Tibial nerve (tissue), 4 donors: ENCODE measurements at regions not wholly inside any gene's neighbourhood (a gene's known extent, or its start where the extent isn't known, plus 50 kb on each side); places are given as distances from the start of the nearest gene placed in this dataset.

ENCODE experiments used
- DNase-seq, 2 donors: peaks; one replicate each; pipeline ENCODE4 v3.0.0-alpha.2; 2019; ENCODE audit warnings: low spot score in 2 of 2
- H3K27ac ChIP-seq, 4 donors: fragments of 200-600 bp; sonication (generic) in 3 of 4; one replicate each; pipeline ENCODE4 v1.5.1; 2017 to 2019; ENCODE audit warnings: mild to moderate bottlenecking in 1 of 4
- H3K27me3 ChIP-seq, 2 donors: fragments of 200-600 bp; sonication (generic) in 1 of 2; one replicate each; pipeline versions ENCODE4 v1.5.1 to v1.6.0; 2017 to 2019
- H3K36me3 ChIP-seq, 3 donors: fragments of 200-600 bp; sonication (generic); one replicate each; pipeline ENCODE4 v1.5.1; 2018 to 2019
- H3K4me1 ChIP-seq, 4 donors: fragments of 200-600 bp; sonication (generic) in 3 of 4; one replicate each; pipeline ENCODE4 v1.5.1; 2017 to 2019
- H3K4me3 ChIP-seq, 4 donors: fragments of 200-600 bp; sonication (generic) in 3 of 4; one replicate each; pipeline ENCODE4 v1.5.1; 2017 to 2019; ENCODE audit warnings: mild to moderate bottlenecking in 1 of 4, moderate library complexity in 1 of 4
- H3K9me3 ChIP-seq, 4 donors: fragments of 200-600 bp; sonication (generic) in 3 of 4; one replicate each; pipeline ENCODE4 v1.5.1; 2017 to 2019
- CTCF ChIP-seq, 5 experiments: fragments of 200-600 bp in 3 of 5; fragments of 450-650 bp in 2 of 5; sonication (generic) in 3 of 5; IDR thresholded peaks; one replicate each; pipeline ENCODE4 v1.5.1; 2016 to 2019; ENCODE audit warnings: antibody characterized with exemption in 5 of 5, mild to moderate bottlenecking in 3 of 5, moderate library complexity in 2 of 5
- EP300 ChIP-seq, 2 donors: sonication (generic); formaldehyde crosslinking; IDR thresholded peaks; one replicate each; pipeline ENCODE4 v1.6.1; 2017; ENCODE audit warnings: antibody characterized with exemption in 2 of 2, mild to moderate bottlenecking in 1 of 2
- POLR2A ChIP-seq, 2 donors: fragments of 450-650 bp; IDR thresholded peaks; one replicate each; pipeline ENCODE4 v1.6.1; 2017; ENCODE audit warnings: antibody characterized with exemption in 2 of 2, mild to moderate bottlenecking in 2 of 2, moderate library complexity in 2 of 2
- WGBS, 2 donors: methylation state at CpG; one replicate each; pipeline ENCODE4 v1.1.5; 2018; 5-methylcytosine and 5-hydroxymethylcytosine counted together

- Histone ChIP-seq H3K27ac (no peak overlapping the region), H3K9me3 (no peaks in the 10 kb centered on the region), H3K4me1 (no peaks in the 10 kb centered on the region), H3K27me3 (no peaks in the 10 kb centered on the region), H3K36me3 (no peaks in the 10 kb centered on the region), H3K4me3 (no peak overlapping the region)
- TF ChIP-seq CTCF (IDR thresholded peaks at IDR 0.05) (no peak), POLR2A (IDR thresholded peaks at IDR 0.05) (no peak), EP300 (IDR thresholded peaks at IDR 0.05) (no peak)
- DNase-seq: no peak
These were observed 1052.3 kb upstream of the ZEB2 start for GRCh38 chr2:145572238-145572637.

- TF ChIP-seq POLR2A (IDR thresholded peaks at IDR 0.05) (no peak), EP300 (IDR thresholded peaks at IDR 0.05) (no peak), CTCF (IDR thresholded peaks at IDR 0.05) (no peak)
- 89 to 90% methylated on average over 2 of the region's 2 CpGs for WGBS, 2 donors
- H3K27ac ChIP-seq: no peak overlapping the region
- peaks cover 0 to 3% (median 0%) of the 10 kb centered on the region in 4 donors for H3K4me1 ChIP-seq
- DNase-seq: no peak
- no peak overlapping the region for H3K4me3 ChIP-seq
- no peaks in the 10 kb centered on the region for H3K9me3 ChIP-seq
- no peaks in the 10 kb centered on the region for H3K36me3 ChIP-seq
- H3K27me3 ChIP-seq: no peaks in the 10 kb centered on the region
These were observed 1049.2 kb upstream of the ZEB2 start for GRCh38 chr2:145569108-145569507.

- H3K36me3 ChIP-seq: no peaks in the 10 kb centered on the region
- 67 to 72% methylated on average over 7 of the region's 7 CpGs for WGBS, 2 donors
- H3K27ac ChIP-seq: no peak overlapping the region
- no peaks in the 10 kb centered on the region for H3K27me3 ChIP-seq
- TF ChIP-seq POLR2A (IDR thresholded peaks at IDR 0.05) (no peak), CTCF (IDR thresholded peaks at IDR 0.05) (no peak), EP300 (IDR thresholded peaks at IDR 0.05) (no peak)
- H3K4me1 ChIP-seq: peaks cover 0 to 9% (median 0%) of the 10 kb centered on the region in 4 donors
- no peak for DNase-seq
- H3K9me3 ChIP-seq: no peaks in the 10 kb centered on the region
- no peak overlapping the region for H3K4me3 ChIP-seq
These were observed 1044.1 kb upstream of the ZEB2 start for GRCh38 chr2:145563741-145564615.

GRCh38 chr2:145561152-145561551 is 1041.2 kb upstream of the ZEB2 start:
- TF ChIP-seq EP300 (IDR thresholded peaks at IDR 0.05) (no peak), POLR2A (IDR thresholded peaks at IDR 0.05) (no peak), CTCF (IDR thresholded peaks at IDR 0.05) (no peak)
- H3K4me3 ChIP-seq: no peak overlapping the region
- WGBS, 2 donors: 87% methylated on average over 3 of the region's 3 CpGs
- H3K4me1 ChIP-seq: peaks cover 0 to 9% (median 0%) of the 10 kb centered on the region in 4 donors
- H3K36me3 ChIP-seq: no peaks in the 10 kb centered on the region
- no peaks in the 10 kb centered on the region for H3K9me3 ChIP-seq
- H3K27me3 ChIP-seq: no peaks in the 10 kb centered on the region
- no peak for DNase-seq
- H3K27ac ChIP-seq: no peak overlapping the region

- Histone ChIP-seq H3K27ac (no peak overlapping the region), H3K4me3 (no peak overlapping the region), H3K27me3 (no peaks in the 10 kb centered on the region), H3K36me3 (no peaks in the 10 kb centered on the region), H3K4me1 (peaks cover 0 to 5% (median 0%) of the 10 kb centered on the region in 4 donors), H3K9me3 (no peaks in the 10 kb centered on the region)
- 72 to 82% methylated on average over 1 of the region's 1 CpG for WGBS, 2 donors
- TF ChIP-seq POLR2A (IDR thresholded peaks at IDR 0.05): no peak
- TF ChIP-seq CTCF (IDR thresholded peaks at IDR 0.05): no peak
- TF ChIP-seq EP300 (IDR thresholded peaks at IDR 0.05): no peak
- no peak for DNase-seq
These were observed 1038.9 kb upstream of the ZEB2 start for GRCh38 chr2:145558617-145559350.
